Keratinocyte (primary cell): ENCODE measurements at regions not wholly inside any gene's neighbourhood (a gene's known extent, or its start where the extent isn't known, plus 50 kb on each side); places are given as distances from the start of the nearest gene placed in this dataset.

ENCODE experiments used
- EZH2 ChIP-seq: IDR thresholded peaks from one replicate; pipeline ENCODE4 v1.6.1; 2012; ENCODE audit warnings: inconsistent platforms, mild to moderate bottlenecking, low read length, moderate library complexity
- TF ChIP-seq, protein P1 (sequence below), 3 experiments: IDR thresholded peaks in 1 of 3; conservative IDR thresholded peaks in 1 of 3; optimal IDR thresholded peaks in 1 of 3; 2 replicates in 2 of 3; 3 replicates in 1 of 3; pipeline versions ENCODE3 to v1.5.1; 2011; ENCODE audit warnings: low read length in 3 of 3, mild to moderate bottlenecking in 3 of 3, moderate library complexity in 2 of 3, control low read depth in 1 of 3, inconsistent platforms in 1 of 3; ENCODE audit not compliant: insufficient read depth in 2 of 3; ENCODE audit errors: extremely low read depth in 1 of 3

DNA sequence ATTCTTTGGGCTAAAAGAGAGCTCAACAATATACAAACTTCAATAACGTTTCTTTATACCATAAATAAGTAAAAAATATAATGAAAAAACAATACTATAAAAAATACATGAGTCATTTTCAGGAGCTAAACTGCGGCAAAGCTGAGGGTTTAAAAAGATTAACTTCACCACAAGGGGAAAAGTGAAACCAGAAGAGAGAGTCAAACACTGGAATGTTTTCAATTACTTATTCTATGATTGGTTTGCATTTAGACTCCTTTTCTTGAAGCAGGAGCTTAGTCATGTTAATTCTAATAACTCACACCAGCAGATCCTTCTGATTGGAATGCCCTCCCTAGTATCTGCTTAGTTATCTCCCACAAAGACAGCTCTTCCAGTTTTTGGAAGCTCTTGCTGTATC, 627.3 kb downstream of the UTRN start:
- TF ChIP-seq, protein P1, sequence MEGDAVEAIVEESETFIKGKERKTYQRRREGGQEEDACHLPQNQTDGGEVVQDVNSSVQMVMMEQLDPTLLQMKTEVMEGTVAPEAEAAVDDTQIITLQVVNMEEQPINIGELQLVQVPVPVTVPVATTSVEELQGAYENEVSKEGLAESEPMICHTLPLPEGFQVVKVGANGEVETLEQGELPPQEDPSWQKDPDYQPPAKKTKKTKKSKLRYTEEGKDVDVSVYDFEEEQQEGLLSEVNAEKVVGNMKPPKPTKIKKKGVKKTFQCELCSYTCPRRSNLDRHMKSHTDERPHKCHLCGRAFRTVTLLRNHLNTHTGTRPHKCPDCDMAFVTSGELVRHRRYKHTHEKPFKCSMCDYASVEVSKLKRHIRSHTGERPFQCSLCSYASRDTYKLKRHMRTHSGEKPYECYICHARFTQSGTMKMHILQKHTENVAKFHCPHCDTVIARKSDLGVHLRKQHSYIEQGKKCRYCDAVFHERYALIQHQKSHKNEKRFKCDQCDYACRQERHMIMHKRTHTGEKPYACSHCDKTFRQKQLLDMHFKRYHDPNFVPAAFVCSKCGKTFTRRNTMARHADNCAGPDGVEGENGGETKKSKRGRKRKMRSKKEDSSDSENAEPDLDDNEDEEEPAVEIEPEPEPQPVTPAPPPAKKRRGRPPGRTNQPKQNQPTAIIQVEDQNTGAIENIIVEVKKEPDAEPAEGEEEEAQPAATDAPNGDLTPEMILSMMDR (optimal IDR thresholded peaks at IDR 0.05 in 1 of 3, IDR thresholded peaks at IDR 0.05 in 1 of 3, conservative IDR thresholded peaks at IDR 0.05 in 1 of 3; ENCODE audit: extremely low read depth in 1 of 3, insufficient read depth in 2 of 3, low read length in 3 of 3), result no peak
- TF ChIP-seq EZH2, result no peak
